SK-N-SH treated with all-trans-retinoic acid at 6 μM for 48 hours (cell line): ENCODE measurements at regions not wholly inside any gene's neighbourhood (a gene's known extent, or its start where the extent isn't known, plus 50 kb on each side); places are given as distances from the start of the nearest gene placed in this dataset.
A peak's percentile ranks its signal among the peaks of the same experiment; 100 is the strongest.

Experiments
- ATAC-seq: fragments of 200-7000 bp; cut with Tn5 transposase; 3 replicates; pipeline ENCODE4 v1.9.1; 2020; ENCODE audit warnings: mild to moderate bottlenecking, moderate library complexity
- ARNTL ChIP-seq: fragments of 450-650 bp; formaldehyde crosslinking; IDR thresholded peaks from 2 replicates; pipeline ENCODE4 v1.5.0; 2020; ENCODE audit warnings: low read depth, mild to moderate bottlenecking, moderate library complexity, borderline replicate concordance
- CSDC2 ChIP-seq: fragments of 250-450 bp; sonication (Bioruptor Pico); IDR thresholded peaks from 2 replicates; pipeline ENCODE4 v1.5.0; 2020; ENCODE audit warnings: mild to moderate bottlenecking, moderate library complexity
- CSRNP3 ChIP-seq: fragments of 250-450 bp; sonication (Bioruptor Pico); IDR thresholded peaks from 2 replicates; pipeline ENCODE4 v1.5.1; 2021; ENCODE audit warnings: mild to moderate bottlenecking, moderate library complexity
- ESRRG ChIP-seq: fragments of 250-450 bp; sonication (Bioruptor Pico); IDR thresholded peaks from 2 replicates; pipeline ENCODE4 v1.6.1; 2021; ENCODE audit warnings: mild to moderate bottlenecking
- ISL1 ChIP-seq: fragments of 250-450 bp; sonication (Bioruptor Pico); IDR thresholded peaks from 2 replicates; pipeline ENCODE4 v2.1.2; 2022; ENCODE audit warnings: mild to moderate bottlenecking, moderate library complexity
- OSR1 ChIP-seq: fragments of 250-450 bp; sonication (Bioruptor Pico); IDR thresholded peaks from 2 replicates; pipeline ENCODE4 v1.8.0; 2022; ENCODE audit warnings: moderate library complexity, mild to moderate bottlenecking, inconsistent platforms
- PPARA ChIP-seq: fragments of 250-450 bp; sonication (Bioruptor Pico); IDR thresholded peaks from 2 replicates; pipeline ENCODE4 v1.5.0; 2020; ENCODE audit warnings: mild to moderate bottlenecking, borderline replicate concordance
- RARB ChIP-seq: fragments of 250-450 bp; sonication (Bioruptor Pico); IDR thresholded peaks from 2 replicates; pipeline ENCODE4 v1.8.0; 2021; ENCODE audit warnings: mild to moderate bottlenecking, moderate library complexity
- TCF4 ChIP-seq: fragments of 250-450 bp; sonication (Bioruptor Pico); IDR thresholded peaks from 2 replicates; pipeline ENCODE4 v1.8.0; 2021; ENCODE audit warnings: mild to moderate bottlenecking, moderate library complexity, borderline replicate concordance
- TOX ChIP-seq: fragments of 250-450 bp; sonication (Bioruptor Pico); IDR thresholded peaks from 2 replicates; pipeline ENCODE4 v1.8.0; 2021; ENCODE audit warnings: mild to moderate bottlenecking, moderate library complexity, borderline replicate concordance
- ZC3H10 ChIP-seq: fragments of 250-450 bp; sonication (Bioruptor Pico); IDR thresholded peaks from 2 replicates; pipeline ENCODE4 v1.5.1; 2021; ENCODE audit warnings: mild to moderate bottlenecking, moderate library complexity
- ZFP3 ChIP-seq: fragments of 250-450 bp; sonication (Bioruptor Pico); IDR thresholded peaks from 2 replicates; pipeline ENCODE4 v1.5.0; 2020; ENCODE audit warnings: mild to moderate bottlenecking, moderate library complexity
- ZFP30 ChIP-seq: fragments of 450-650 bp; formaldehyde crosslinking; IDR thresholded peaks from 2 replicates; pipeline ENCODE4 v1.5.0; 2022; ENCODE audit warnings: mild to moderate bottlenecking, moderate library complexity
- ZNF8 ChIP-seq: fragments of 450-650 bp; formaldehyde crosslinking; IDR thresholded peaks from 2 replicates; pipeline ENCODE4 v1.5.0; 2020; ENCODE audit warnings: mild to moderate bottlenecking, moderate library complexity
- TF ChIP-seq, protein P1 (sequence below): fragments of 250-450 bp; sonication (Bioruptor Pico); IDR thresholded peaks from 2 replicates; pipeline ENCODE4 v1.8.0; 2021; ENCODE audit warnings: low read depth, mild to moderate bottlenecking, moderate library complexity, borderline replicate concordance
- TF ChIP-seq, protein P2 (sequence below): fragments of 250-450 bp; sonication (Bioruptor Pico); IDR thresholded peaks from 2 replicates; pipeline ENCODE4 v1.8.0; 2020; ENCODE audit warnings: mild to moderate bottlenecking, moderate library complexity, borderline replicate concordance
- TF ChIP-seq, protein P3 (sequence below): fragments of 250-450 bp; sonication (Bioruptor Pico); IDR thresholded peaks from 2 replicates; pipeline ENCODE4 v1.5.1; 2020; ENCODE audit warnings: low read depth, mild to moderate bottlenecking, moderate library complexity
- TF ChIP-seq, protein P4 (sequence below): fragments of 250-450 bp; sonication (Bioruptor Pico); IDR thresholded peaks from 2 replicates; pipeline ENCODE4 v1.5.0; 2020; ENCODE audit warnings: mild to moderate bottlenecking, moderate library complexity

DNA sequence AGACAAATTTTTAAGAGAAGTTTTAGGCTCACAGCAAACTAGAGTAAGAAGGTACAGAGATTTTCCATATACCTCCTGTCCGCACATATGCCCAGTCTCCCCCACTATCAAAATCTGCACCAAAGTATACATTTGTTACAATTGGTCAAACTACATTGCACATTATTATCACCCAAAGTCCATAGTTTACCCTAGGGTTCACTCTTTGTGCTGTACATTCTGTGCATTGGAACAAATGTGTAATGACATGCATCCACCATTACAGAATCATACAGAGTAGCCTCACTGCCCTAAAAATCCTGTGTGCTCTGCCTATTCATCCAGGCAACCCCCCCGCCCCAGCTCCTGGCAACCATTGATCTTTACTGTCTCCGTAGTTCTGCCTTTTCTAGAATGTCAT is 61.7 kb upstream of the SPRED2 start:
- no peak for ATAC-seq

GRCh38 chr2:65491381-65491905 is 59.0 kb upstream of the SPRED2 start:
- ATAC-seq, result peak; percentile 65
- no peak for TF ChIP-seq ZNF8 (CRISPR knock-in tag)
- TF ChIP-seq ZFP3 (CRISPR knock-in tag), result no peak
- no peak for TF ChIP-seq ZC3H10
- no peak for TF ChIP-seq CSDC2
- TF ChIP-seq OSR1, result no peak
- no peak for TF ChIP-seq ISL1 (CRISPR knock-in tag)
- TF ChIP-seq ARNTL (CRISPR knock-in tag), result no peak
- TF ChIP-seq, all 23 proteins: peak for 0

More for the DNA sequence above, 61.7 kb upstream of the SPRED2 start:
- no peak for TF ChIP-seq OSR1
- TF ChIP-seq TOX (CRISPR knock-in tag), result no peak
- no peak for TF ChIP-seq CSRNP3
- TF ChIP-seq, protein P1, sequence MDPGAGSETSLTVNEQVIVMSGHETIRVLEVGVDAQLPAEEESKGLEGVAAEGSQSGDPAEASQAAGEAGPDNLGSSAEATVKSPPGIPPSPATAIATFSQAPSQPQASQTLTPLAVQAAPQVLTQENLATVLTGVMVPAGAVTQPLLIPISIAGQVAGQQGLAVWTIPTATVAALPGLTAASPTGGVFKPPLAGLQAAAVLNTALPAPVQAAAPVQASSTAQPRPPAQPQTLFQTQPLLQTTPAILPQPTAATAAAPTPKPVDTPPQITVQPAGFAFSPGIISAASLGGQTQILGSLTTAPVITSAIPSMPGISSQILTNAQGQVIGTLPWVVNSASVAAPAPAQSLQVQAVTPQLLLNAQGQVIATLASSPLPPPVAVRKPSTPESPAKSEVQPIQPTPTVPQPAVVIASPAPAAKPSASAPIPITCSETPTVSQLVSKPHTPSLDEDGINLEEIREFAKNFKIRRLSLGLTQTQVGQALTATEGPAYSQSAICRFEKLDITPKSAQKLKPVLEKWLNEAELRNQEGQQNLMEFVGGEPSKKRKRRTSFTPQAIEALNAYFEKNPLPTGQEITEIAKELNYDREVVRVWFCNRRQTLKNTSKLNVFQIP (CRISPR knock-in tag), result no peak
- TF ChIP-seq PPARA (CRISPR knock-in tag), result no peak
- TF ChIP-seq TCF4 (CRISPR knock-in tag), result no peak
- TF ChIP-seq ZC3H10, result no peak
- no peak for TF ChIP-seq ESRRG (CRISPR knock-in tag)
- TF ChIP-seq, protein P2, sequence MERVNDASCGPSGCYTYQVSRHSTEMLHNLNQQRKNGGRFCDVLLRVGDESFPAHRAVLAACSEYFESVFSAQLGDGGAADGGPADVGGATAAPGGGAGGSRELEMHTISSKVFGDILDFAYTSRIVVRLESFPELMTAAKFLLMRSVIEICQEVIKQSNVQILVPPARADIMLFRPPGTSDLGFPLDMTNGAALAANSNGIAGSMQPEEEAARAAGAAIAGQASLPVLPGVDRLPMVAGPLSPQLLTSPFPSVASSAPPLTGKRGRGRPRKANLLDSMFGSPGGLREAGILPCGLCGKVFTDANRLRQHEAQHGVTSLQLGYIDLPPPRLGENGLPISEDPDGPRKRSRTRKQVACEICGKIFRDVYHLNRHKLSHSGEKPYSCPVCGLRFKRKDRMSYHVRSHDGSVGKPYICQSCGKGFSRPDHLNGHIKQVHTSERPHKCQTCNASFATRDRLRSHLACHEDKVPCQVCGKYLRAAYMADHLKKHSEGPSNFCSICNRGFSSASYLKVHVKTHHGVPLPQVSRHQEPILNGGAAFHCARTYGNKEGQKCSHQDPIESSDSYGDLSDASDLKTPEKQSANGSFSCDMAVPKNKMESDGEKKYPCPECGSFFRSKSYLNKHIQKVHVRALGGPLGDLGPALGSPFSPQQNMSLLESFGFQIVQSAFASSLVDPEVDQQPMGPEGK (CRISPR knock-in tag), result no peak
- TF ChIP-seq ARNTL (CRISPR knock-in tag), result no peak
- TF ChIP-seq, protein P3, sequence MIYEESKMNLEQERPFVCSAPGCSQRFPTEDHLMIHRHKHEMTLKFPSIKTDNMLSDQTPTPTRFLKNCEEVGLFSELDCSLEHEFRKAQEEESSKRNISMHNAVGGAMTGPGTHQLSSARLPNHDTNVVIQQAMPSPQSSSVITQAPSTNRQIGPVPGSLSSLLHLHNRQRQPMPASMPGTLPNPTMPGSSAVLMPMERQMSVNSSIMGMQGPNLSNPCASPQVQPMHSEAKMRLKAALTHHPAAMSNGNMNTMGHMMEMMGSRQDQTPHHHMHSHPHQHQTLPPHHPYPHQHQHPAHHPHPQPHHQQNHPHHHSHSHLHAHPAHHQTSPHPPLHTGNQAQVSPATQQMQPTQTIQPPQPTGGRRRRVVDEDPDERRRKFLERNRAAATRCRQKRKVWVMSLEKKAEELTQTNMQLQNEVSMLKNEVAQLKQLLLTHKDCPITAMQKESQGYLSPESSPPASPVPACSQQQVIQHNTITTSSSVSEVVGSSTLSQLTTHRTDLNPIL (CRISPR knock-in tag), result no peak
- no peak for TF ChIP-seq ISL1 (CRISPR knock-in tag)
- TF ChIP-seq, protein P4, sequence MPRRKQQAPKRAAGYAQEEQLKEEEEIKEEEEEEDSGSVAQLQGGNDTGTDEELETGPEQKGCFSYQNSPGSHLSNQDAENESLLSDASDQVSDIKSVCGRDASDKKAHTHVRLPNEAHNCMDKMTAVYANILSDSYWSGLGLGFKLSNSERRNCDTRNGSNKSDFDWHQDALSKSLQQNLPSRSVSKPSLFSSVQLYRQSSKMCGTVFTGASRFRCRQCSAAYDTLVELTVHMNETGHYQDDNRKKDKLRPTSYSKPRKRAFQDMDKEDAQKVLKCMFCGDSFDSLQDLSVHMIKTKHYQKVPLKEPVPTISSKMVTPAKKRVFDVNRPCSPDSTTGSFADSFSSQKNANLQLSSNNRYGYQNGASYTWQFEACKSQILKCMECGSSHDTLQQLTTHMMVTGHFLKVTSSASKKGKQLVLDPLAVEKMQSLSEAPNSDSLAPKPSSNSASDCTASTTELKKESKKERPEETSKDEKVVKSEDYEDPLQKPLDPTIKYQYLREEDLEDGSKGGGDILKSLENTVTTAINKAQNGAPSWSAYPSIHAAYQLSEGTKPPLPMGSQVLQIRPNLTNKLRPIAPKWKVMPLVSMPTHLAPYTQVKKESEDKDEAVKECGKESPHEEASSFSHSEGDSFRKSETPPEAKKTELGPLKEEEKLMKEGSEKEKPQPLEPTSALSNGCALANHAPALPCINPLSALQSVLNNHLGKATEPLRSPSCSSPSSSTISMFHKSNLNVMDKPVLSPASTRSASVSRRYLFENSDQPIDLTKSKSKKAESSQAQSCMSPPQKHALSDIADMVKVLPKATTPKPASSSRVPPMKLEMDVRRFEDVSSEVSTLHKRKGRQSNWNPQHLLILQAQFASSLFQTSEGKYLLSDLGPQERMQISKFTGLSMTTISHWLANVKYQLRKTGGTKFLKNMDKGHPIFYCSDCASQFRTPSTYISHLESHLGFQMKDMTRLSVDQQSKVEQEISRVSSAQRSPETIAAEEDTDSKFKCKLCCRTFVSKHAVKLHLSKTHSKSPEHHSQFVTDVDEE (CRISPR knock-in tag), result no peak
- no peak for TF ChIP-seq ZFP3 (CRISPR knock-in tag)
- no peak for TF ChIP-seq ZNF8 (CRISPR knock-in tag)
- TF ChIP-seq RARB (CRISPR knock-in tag), result no peak

DNA sequence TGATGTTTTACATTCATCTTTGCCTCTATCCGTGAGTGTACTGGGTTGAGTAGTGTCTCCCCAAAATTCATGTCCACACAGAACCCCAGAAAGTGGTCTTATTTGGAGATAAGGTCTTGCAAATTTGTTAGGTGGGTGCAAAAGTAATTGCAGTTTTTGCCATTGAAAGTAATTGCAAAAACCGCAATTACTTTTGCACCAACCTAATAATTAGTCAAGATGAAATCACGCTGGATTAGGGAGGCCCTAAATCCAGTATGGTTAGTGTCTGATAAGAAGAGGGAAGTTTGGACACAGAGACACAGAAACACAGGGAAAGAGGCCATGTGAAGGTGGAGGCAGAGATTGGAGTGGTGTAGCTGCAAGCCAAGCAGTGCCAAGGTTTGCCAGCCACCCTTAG is 57.8 kb upstream of the SPRED2 start:
- TF ChIP-seq TCF4 (CRISPR knock-in tag) (no peak), OSR1 (no peak), ZFP30 (CRISPR knock-in tag) (no peak), RARB (CRISPR knock-in tag) (no peak)
- TF ChIP-seq, protein P1 (CRISPR knock-in tag), result no peak
- ATAC-seq, result no peak
